Caco-2 (cell line): ENCODE measurements at regions not wholly inside any gene's neighbourhood (a gene's known extent, or its start where the extent isn't known, plus 50 kb on each side); places are given as distances from the start of the nearest gene placed in this dataset.

Source experiments
- BruUV-seq: library from RNA; stranded (reverse); fragments of 400-500 nt; replicated peaks from 2 replicates; lab custom pipeline; 2021; lab: Mats Ljungman, UMichigan
- CTCF ChIA-PET: fragments of 300-600 bp; sonication (Branson Sonifier 250); formaldehyde crosslinking; loops from one replicate; lab custom pipeline; 2022; ENCODE audit warnings: antibody characterized with exemption; lab: Charles Lee
- POLR2A ChIA-PET: fragments of 300-600 bp; sonication (Branson Sonifier 250); formaldehyde crosslinking; loops from one replicate; lab custom pipeline; 2022; ENCODE audit warnings: antibody characterized with exemption; lab: Charles Lee
- DNase-seq, 2 experiments: peaks; one replicate each; pipeline versions ENCODE4 v3.0.0 to v3.0.0-alpha.2; 2020 to 2022
- H3K27me3 ChIP-seq: replicated peaks from 2 replicates; pipeline ENCODE4 v1.6.0; 2011; ENCODE audit warnings: low read length; ENCODE audit not compliant: control insufficient read depth, insufficient read depth
- H3K36me3 ChIP-seq: 2 replicates; pipeline ENCODE4 v1.5.1; 2011; ENCODE audit warnings: low read length; ENCODE audit not compliant: control insufficient read depth, insufficient read depth
- H3K4me1 ChIP-seq: fragments of 250-450 bp; sonication (Bioruptor Pico); 2 replicates; pipeline ENCODE4 v1.5.1; 2020; ENCODE audit warnings: mild to moderate bottlenecking
- H3K4me3 ChIP-seq: 2 replicates; pipeline ENCODE4 v1.5.1; 2011; ENCODE audit warnings: low read depth, mild to moderate bottlenecking, control low read depth, low read length
- H3K9me3 ChIP-seq: fragments of 250-450 bp; sonication (Bioruptor Pico); 2 replicates; pipeline ENCODE4 v1.5.1; 2020; ENCODE audit warnings: mild to moderate bottlenecking, moderate library complexity
- H3K27ac Mint-ChIP-seq: one replicate; pipeline ENCODE4 v1.8.0; 2022; ENCODE audit warnings: mixed read lengths; ENCODE audit not compliant: unreplicated experiment
- H3K27me3 Mint-ChIP-seq: one replicate; pipeline ENCODE4 v1.8.0; 2022; ENCODE audit warnings: mixed read lengths; ENCODE audit not compliant: insufficient read depth, unreplicated experiment
- H3K36me3 Mint-ChIP-seq: one replicate; pipeline ENCODE4 v1.8.0; 2022; ENCODE audit warnings: mild to moderate bottlenecking, mixed read lengths; ENCODE audit not compliant: insufficient read depth, unreplicated experiment
- H3K4me1 Mint-ChIP-seq: one replicate; pipeline ENCODE4 v1.8.0; 2022; ENCODE audit warnings: low read depth, mixed read lengths; ENCODE audit not compliant: unreplicated experiment
- H3K4me3 Mint-ChIP-seq: one replicate; pipeline ENCODE4 v1.8.0; 2022; ENCODE audit warnings: mild to moderate bottlenecking, moderate library complexity, mixed read lengths; ENCODE audit not compliant: unreplicated experiment
- H3K9me3 Mint-ChIP-seq: one replicate; pipeline ENCODE4 v1.8.0; 2022; ENCODE audit warnings: mixed read lengths; ENCODE audit not compliant: unreplicated experiment
- CTCF ChIP-seq, 2 experiments: fragments of 200-600 bp in 1 of 2; IDR thresholded peaks; 1 replicate in 1 of 2; 2 replicates in 1 of 2; pipeline versions ENCODE4 v1.5.1 to v1.8.0; 2011 to 2022; ENCODE audit warnings: antibody characterized with exemption in 1 of 2, control low read depth in 1 of 2, inconsistent platforms in 1 of 2, low read depth in 1 of 2, low read length in 1 of 2, mild to moderate bottlenecking in 1 of 2, moderate library complexity in 1 of 2; ENCODE audit not compliant: insufficient read depth in 1 of 2, severe bottlenecking in 1 of 2, unreplicated experiment in 1 of 2
- intact Hi-C: fragments of 100-400 bp; cut with micrococcal nuclease; formaldehyde crosslinking; loops from one replicate; pipeline ENCODE4 v1.10.0; 2022; ENCODE audit not compliant: unreplicated experiment

- Histone ChIP-seq H3K9me3 (no peaks in the 10 kb centered on the region), H3K4me1 (no peaks in the 10 kb centered on the region), H3K4me3 (no peak overlapping the region), H3K27me3 (no peaks in the 10 kb centered on the region), H3K36me3 (no peaks in the 10 kb centered on the region)
- ChIA-PET CTCF (no interaction called here), POLR2A (no interaction called here)
- no TSS peak for BruUV-seq
- peaks cover 13% of the 10 kb centered on the region for H3K27me3 Mint-ChIP-seq
- no peaks in the 10 kb centered on the region for H3K4me1 Mint-ChIP-seq
- H3K36me3 Mint-ChIP-seq, result no peaks in the 10 kb centered on the region
- no peak overlapping the region for H3K27ac Mint-ChIP-seq
- no peak for DNase-seq
- H3K9me3 Mint-ChIP-seq, result no peaks in the 10 kb centered on the region
- intact Hi-C loops, result no loop called here
- no peak for TF ChIP-seq CTCF (IDR thresholded peaks at IDR 0.05; ENCODE audit: insufficient read depth in 1 of 2, low read depth in 1 of 2, low read length in 1 of 2, severe bottlenecking in 1 of 2, unreplicated experiment in 1 of 2)
- no peak overlapping the region for H3K4me3 Mint-ChIP-seq
Measured at GRCh38 chr1:219820551-219820950, 107.8 kb downstream of the SLC30A10 start.

GRCh38 chr1:219817914-219818313 is 110.4 kb downstream of the SLC30A10 start:
- no peak for TF ChIP-seq CTCF (IDR thresholded peaks at IDR 0.05; ENCODE audit: insufficient read depth in 1 of 2, low read depth in 1 of 2, low read length in 1 of 2, severe bottlenecking in 1 of 2, unreplicated experiment in 1 of 2)
- Histone ChIP-seq H3K4me1 (no peaks in the 10 kb centered on the region), H3K9me3 (no peaks in the 10 kb centered on the region), H3K4me3 (no peak overlapping the region), H3K36me3 (no peaks in the 10 kb centered on the region), H3K27me3 (no peaks in the 10 kb centered on the region)
- Mint-ChIP-seq H3K36me3 (no peaks in the 10 kb centered on the region), H3K27ac (no peak overlapping the region), H3K9me3 (no peaks in the 10 kb centered on the region), H3K4me3 (no peak overlapping the region), H3K4me1 (no peaks in the 10 kb centered on the region), H3K27me3 (peaks cover 18% of the 10 kb centered on the region)
- BruUV-seq, result no TSS peak
- intact Hi-C loops, result no loop called here
- DNase-seq, result no peak
- ChIA-PET POLR2A (no interaction called here), CTCF (no interaction called here)

- CTCF ChIA-PET, result interaction anchor here (0.7 to 1.2 kb wide), 4 partner anchors 12 to 1295 kb away, joined by 3 to 5 read pairs (median 3); no protein-coding TSS in a partner anchor
- no TSS peak for BruUV-seq
- Mint-ChIP-seq H3K27me3 (peaks cover 23% of the 10 kb centered on the region), H3K4me3 (no peak overlapping the region), H3K36me3 (no peaks in the 10 kb centered on the region), H3K4me1 (no peaks in the 10 kb centered on the region), H3K9me3 (no peaks in the 10 kb centered on the region), H3K27ac (no peak overlapping the region)
- DNase-seq, result no peak
- Histone ChIP-seq H3K4me3 (no peak overlapping the region), H3K4me1 (no peaks in the 10 kb centered on the region), H3K9me3 (no peaks in the 10 kb centered on the region), H3K27me3 (no peaks in the 10 kb centered on the region), H3K36me3 (no peaks in the 10 kb centered on the region)
- TF ChIP-seq CTCF (IDR thresholded peaks at IDR 0.05; ENCODE audit: insufficient read depth in 1 of 2, low read depth in 1 of 2, low read length in 1 of 2, severe bottlenecking in 1 of 2, unreplicated experiment in 1 of 2), result no peak
- POLR2A ChIA-PET, result no interaction called here
- intact Hi-C loops, result loop anchor here (2.0 to 5.0 kb wide), 4 partner anchors 242 to 1481 kb away; no protein-coding TSS in a partner anchor
Measured at GRCh38 chr1:219813294-219813693, 115.1 kb downstream of the SLC30A10 start.
